A549 (cell line): ENCODE measurements at regions not wholly inside any gene's neighbourhood (a gene's known extent, or its start where the extent isn't known, plus 50 kb on each side); places are given as distances from the start of the nearest gene placed in this dataset.

Source experiments
- ATAC-seq, 2 experiments: fragments of 200-7000 bp in 1 of 2; fragments of >200 bp in 1 of 2; cut with Nextera tagmentation in 1 of 2; cut with Tn5 transposase in 1 of 2; 3 replicates each; pipeline versions ENCODE4 v1.8.0 to v1.9.1; 2018 to 2020; ENCODE audit warnings: mild to moderate bottlenecking in 1 of 2, moderate library complexity in 1 of 2
- CTCF ChIA-PET: fragments of 300-600 bp; sonication (Branson Sonifier 250); formaldehyde crosslinking; extraction: SDS; loops from one replicate; lab custom pipeline; 2021; ENCODE audit warnings: antibody characterized with exemption, inconsistent platforms; lab: Yijun Ruan, JAX
- POLR2A ChIA-PET: fragments of 350-600 bp; formaldehyde crosslinking; extraction: SDS; loops from one replicate; lab custom pipeline; 2021; ENCODE audit warnings: antibody characterized with exemption, inconsistent platforms; lab: Yijun Ruan, JAX
- DNase-seq, 2 experiments: peaks; one replicate each; pipeline versions ENCODE4 v3.0.0 to v3.0.0-alpha.2; 2011 to 2016; ENCODE audit warnings: low read depth in 1 of 2, low spot score in 1 of 2
- FAIRE-seq: peaks from 2 replicates; lab custom pipeline; 2011; peaks lifted over from hg19 to GRCh38; lab: Jason Lieb, UNC
- H3K27ac ChIP-seq, 2 experiments: fragments of >200 bp; sonication (Bioruptor Twin); formaldehyde crosslinking; 3 replicates each; pipeline ENCODE4 v1.5.1; 2016 to 2017
- H3K4me1 ChIP-seq: fragments of >200 bp; sonication (Bioruptor Twin); formaldehyde crosslinking; 3 replicates; pipeline ENCODE4 v1.6.1; 2016
- H3K4me2 ChIP-seq: fragments of >200 bp; sonication (Bioruptor Twin); formaldehyde crosslinking; 3 replicates; pipeline ENCODE4 v1.6.1; 2016
- H3K4me3 ChIP-seq: fragments of >200 bp; sonication (Bioruptor Twin); formaldehyde crosslinking; 3 replicates; pipeline ENCODE4 v1.5.1; 2016
- H3K9me3 ChIP-seq: fragments of >200 bp; sonication (Bioruptor Twin); formaldehyde crosslinking; 3 replicates; pipeline ENCODE4 v1.6.1; 2016
- CBX2 ChIP-seq: fragments of 200-600 bp; sonication (generic); IDR thresholded peaks from 2 replicates; pipeline ENCODE4 v1.6.1; 2016; ENCODE audit warnings: low read depth, mild to moderate bottlenecking, borderline replicate concordance
- CHD2 ChIP-seq: fragments of 150-350 bp; IDR thresholded peaks from 2 replicates; pipeline ENCODE4 v1.6.1; 2014; ENCODE audit warnings: low read length; ENCODE audit not compliant: partially characterized antibody
- EHF ChIP-seq: fragments of 250-450 bp; sonication (Bioruptor Pico); IDR thresholded peaks from 2 replicates; pipeline ENCODE4 v1.5.0; 2020; ENCODE audit warnings: mild to moderate bottlenecking
- FOSB ChIP-seq: fragments of 250-450 bp; sonication (Bioruptor Pico); IDR thresholded peaks from 2 replicates; pipeline ENCODE4 v1.5.0; 2020; ENCODE audit warnings: mild to moderate bottlenecking, moderate library complexity
- FOSL2 ChIP-seq, 2 experiments: fragments of 450-650 bp in 1 of 2; fragments of >200 bp in 1 of 2; sonication (Bioruptor Twin) in 1 of 2; formaldehyde crosslinking; IDR thresholded peaks; 2 replicates each; pipeline versions ENCODE4 v1.5.0 to v1.6.1; 2016 to 2020; ENCODE audit warnings: mild to moderate bottlenecking in 1 of 2, moderate library complexity in 1 of 2
- FOXS1 ChIP-seq: fragments of 250-450 bp; sonication (Bioruptor Pico); IDR thresholded peaks from 2 replicates; pipeline ENCODE4 v1.5.0; 2020; ENCODE audit warnings: mild to moderate bottlenecking, moderate library complexity
- HEYL ChIP-seq: fragments of 250-450 bp; sonication (Bioruptor Pico); IDR thresholded peaks from 2 replicates; pipeline ENCODE4 v1.8.0; 2021; ENCODE audit warnings: mild to moderate bottlenecking, moderate library complexity
- JUN ChIP-seq, 2 experiments: fragments of >200 bp; sonication (Bioruptor Twin); formaldehyde crosslinking; IDR thresholded peaks; 2 replicates in 1 of 2; 3 replicates in 1 of 2; pipeline ENCODE4 v1.6.1; 2016 to 2017
- KDM1A ChIP-seq: fragments of 200-600 bp; sonication (generic); IDR thresholded peaks from 2 replicates; pipeline ENCODE4 v1.6.1; 2016; ENCODE audit warnings: low read depth, mild to moderate bottlenecking
- KDM5A ChIP-seq: fragments of 200-600 bp; sonication (generic); IDR thresholded peaks from 2 replicates; pipeline ENCODE4 v1.6.1; 2016; ENCODE audit warnings: antibody characterized with exemption, mild to moderate bottlenecking
- MYC ChIP-seq: IDR thresholded peaks from 2 replicates; pipeline ENCODE4 v1.6.1; 2012; ENCODE audit warnings: mild to moderate bottlenecking, inconsistent platforms, low read length, improper control_type of control experiment, borderline replicate concordance
- NPAS2 ChIP-seq: fragments of 250-450 bp; sonication (Bioruptor Pico); IDR thresholded peaks from 2 replicates; pipeline ENCODE4 v1.8.0; 2022; ENCODE audit warnings: mild to moderate bottlenecking, moderate library complexity, borderline replicate concordance
- NR3C1 ChIP-seq: fragments of >200 bp; sonication (Bioruptor Twin); formaldehyde crosslinking; IDR thresholded peaks from 3 replicates; pipeline ENCODE4 v1.6.1; 2017
- RAD21 ChIP-seq, 2 experiments: fragments of >200 bp in 1 of 2; sonication (Bioruptor Twin) in 1 of 2; formaldehyde crosslinking in 1 of 2; IDR thresholded peaks in 1 of 2; conservative IDR thresholded peaks in 1 of 2; 2 replicates in 1 of 2; 3 replicates in 1 of 2; pipeline ENCODE4 v1.6.1; 2012 to 2018; ENCODE audit warnings: inconsistent platforms in 1 of 2
- SMC3 ChIP-seq: fragments of >200 bp; sonication (Bioruptor Twin); formaldehyde crosslinking; IDR thresholded peaks from 3 replicates; pipeline ENCODE4 v1.6.1; 2018; ENCODE audit warnings: inconsistent platforms
- SREBF2 ChIP-seq: fragments of 450-650 bp; IDR thresholded peaks from 2 replicates; pipeline ENCODE4 v1.6.1; 2014; ENCODE audit warnings: mild to moderate bottlenecking, moderate library complexity
- TFCP2L1 ChIP-seq: fragments of 250-450 bp; sonication (Bioruptor Pico); IDR thresholded peaks from 2 replicates; pipeline ENCODE4 v1.5.0; 2021; ENCODE audit warnings: mild to moderate bottlenecking
- TP53 ChIP-seq: fragments of 250-450 bp; sonication (Bioruptor Pico); IDR thresholded peaks from 2 replicates; pipeline ENCODE4 v1.5.0; 2021; ENCODE audit warnings: mild to moderate bottlenecking, moderate library complexity
- ZC3H11A ChIP-seq: fragments of 450-650 bp; IDR thresholded peaks from 2 replicates; pipeline ENCODE4 v1.6.1; 2014; ENCODE audit warnings: antibody characterized with exemption, mild to moderate bottlenecking
- ZFP36 ChIP-seq: fragments of 450-650 bp; IDR thresholded peaks from 2 replicates; pipeline ENCODE4 v1.6.1; 2014; ENCODE audit warnings: borderline replicate concordance; ENCODE audit not compliant: partially characterized antibody
- WGBS: methylation state at CpG from one replicate; pipeline ENCODE4 v1.1.6; 2017; ENCODE audit errors: missing lambda C conversion rate; 5-methylcytosine and 5-hydroxymethylcytosine counted together
- TF ChIP-seq, protein P1 (sequence below): fragments of >200 bp; sonication (Bioruptor Twin); formaldehyde crosslinking; IDR thresholded peaks from 3 replicates; pipeline ENCODE4 v1.5.1; 2016
- TF ChIP-seq, protein P2 (sequence below): fragments of 200-600 bp; sonication (generic); IDR thresholded peaks from 2 replicates; pipeline ENCODE4 v1.6.1; 2016; ENCODE audit warnings: antibody characterized with exemption, mild to moderate bottlenecking, moderate library complexity
- TF ChIP-seq, protein P3 (sequence below): fragments of 150-350 bp; IDR thresholded peaks from 2 replicates; pipeline ENCODE4 v1.6.1; 2014; ENCODE audit warnings: low read depth, mild to moderate bottlenecking, low read length
- TF ChIP-seq, protein P4 (sequence below): fragments of 250-450 bp; sonication (Bioruptor Pico); IDR thresholded peaks from 2 replicates; pipeline ENCODE4 v1.5.0; 2020; ENCODE audit warnings: low read depth, mild to moderate bottlenecking, moderate library complexity
- TF ChIP-seq, protein P5 (sequence below): IDR thresholded peaks from 2 replicates; pipeline ENCODE4 v1.6.1; 2012; ENCODE audit warnings: low read depth, borderline replicate concordance

DNA sequence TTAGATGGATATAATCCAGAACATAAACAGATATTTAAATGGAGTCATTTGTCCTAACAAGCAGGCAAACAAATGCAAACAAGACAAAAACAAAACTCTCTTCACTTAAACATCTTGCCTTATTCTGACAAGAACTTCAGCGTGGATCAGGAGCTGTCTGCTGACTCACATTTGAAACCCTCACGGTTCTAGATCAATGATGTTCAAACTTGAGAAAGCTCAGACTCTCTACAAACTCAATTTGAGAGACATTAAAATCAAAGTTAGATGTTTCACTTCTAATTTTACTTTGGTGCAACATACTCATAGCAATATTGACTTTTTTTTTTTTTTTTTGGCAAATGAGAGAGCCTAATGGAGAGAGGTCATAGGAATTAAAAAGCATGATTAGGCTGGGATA is 362.8 kb upstream of the SLC14A2 start:
- no peak for ATAC-seq
- Histone ChIP-seq H3K4me3 (no peak overlapping the region), H3K9me3 (no peaks in the 10 kb centered on the region), H3K4me1 (no peaks in the 10 kb centered on the region), H3K4me2 (no peak overlapping the region), H3K27ac (no peak overlapping the region)
- WGBS: 13% methylated on average over 2 of the region's 2 CpGs
- FAIRE-seq: no peak
- POLR2A ChIA-PET: no interaction called here
- CTCF ChIA-PET: interaction anchor here (0.9 kb wide), 1 partner anchor 18 kb away, joined by 3 read pairs; no protein-coding TSS in a partner anchor
- TF ChIP-seq SMC3 (no peak), TP53 (no peak), CHD2 (no peak), TFCP2L1 (CRISPR knock-in tag) (no peak), KDM5A (no peak), FOSL2 (IDR thresholded peaks at IDR 0.05) (no peak), FOSL2 (CRISPR knock-in tag; IDR thresholded peaks at IDR 0.05) (no peak), EHF (no peak)
- DNase-seq: no peak

DNA sequence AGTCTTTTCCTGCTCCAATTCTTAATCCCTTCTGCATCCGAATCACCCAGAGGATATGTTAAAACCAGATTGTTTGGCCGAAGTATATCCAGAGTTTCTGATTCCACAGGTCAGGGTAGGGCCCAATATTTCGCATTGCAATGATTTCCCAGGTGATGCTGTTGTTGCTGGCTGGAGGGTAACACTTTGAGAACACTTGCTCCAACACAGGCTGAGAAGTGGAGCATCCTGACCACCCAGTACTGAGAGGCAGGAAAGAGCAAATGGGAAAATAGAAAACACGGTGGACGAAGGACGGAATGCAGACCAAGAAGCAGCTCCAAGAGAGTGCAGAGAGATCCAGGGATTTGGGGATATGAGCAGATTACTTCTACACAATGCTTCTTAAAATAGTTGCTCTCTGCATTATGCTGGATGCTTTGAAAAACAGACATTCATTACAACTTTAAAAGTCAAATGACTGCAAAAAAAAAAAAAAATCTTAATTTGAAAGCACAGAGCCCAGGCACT is 362.2 kb upstream of the SLC14A2 start:
- CTCF ChIA-PET: interaction anchor here (0.9 kb wide), 1 partner anchor 19 kb away, joined by 3 read pairs; no protein-coding TSS in a partner anchor
- ATAC-seq (no peak), FAIRE-seq (no peak), DNase-seq (no peak)
- Histone ChIP-seq H3K4me1 (no peaks in the 10 kb centered on the region), H3K4me3 (no peak overlapping the region), H3K27ac (no peak overlapping the region), H3K9me3 (no peaks in the 10 kb centered on the region)
- POLR2A ChIA-PET: no interaction called here
- TF ChIP-seq ZFP36 (no peak), NPAS2 (CRISPR knock-in tag) (no peak), MYC (no peak), CBX2 (no peak), NR3C1 (no peak), KDM1A (no peak), SREBF2 (no peak), FOSB (no peak), FOXS1 (no peak), RAD21 (conservative IDR thresholded peaks at IDR 0.05 in 1 of 2, IDR thresholded peaks at IDR 0.05 in 1 of 2) (no peak), JUN (IDR thresholded peaks at IDR 0.05) (no peak), ZC3H11A (no peak), HEYL (CRISPR knock-in tag) (no peak)
- TF ChIP-seq, protein P1, sequence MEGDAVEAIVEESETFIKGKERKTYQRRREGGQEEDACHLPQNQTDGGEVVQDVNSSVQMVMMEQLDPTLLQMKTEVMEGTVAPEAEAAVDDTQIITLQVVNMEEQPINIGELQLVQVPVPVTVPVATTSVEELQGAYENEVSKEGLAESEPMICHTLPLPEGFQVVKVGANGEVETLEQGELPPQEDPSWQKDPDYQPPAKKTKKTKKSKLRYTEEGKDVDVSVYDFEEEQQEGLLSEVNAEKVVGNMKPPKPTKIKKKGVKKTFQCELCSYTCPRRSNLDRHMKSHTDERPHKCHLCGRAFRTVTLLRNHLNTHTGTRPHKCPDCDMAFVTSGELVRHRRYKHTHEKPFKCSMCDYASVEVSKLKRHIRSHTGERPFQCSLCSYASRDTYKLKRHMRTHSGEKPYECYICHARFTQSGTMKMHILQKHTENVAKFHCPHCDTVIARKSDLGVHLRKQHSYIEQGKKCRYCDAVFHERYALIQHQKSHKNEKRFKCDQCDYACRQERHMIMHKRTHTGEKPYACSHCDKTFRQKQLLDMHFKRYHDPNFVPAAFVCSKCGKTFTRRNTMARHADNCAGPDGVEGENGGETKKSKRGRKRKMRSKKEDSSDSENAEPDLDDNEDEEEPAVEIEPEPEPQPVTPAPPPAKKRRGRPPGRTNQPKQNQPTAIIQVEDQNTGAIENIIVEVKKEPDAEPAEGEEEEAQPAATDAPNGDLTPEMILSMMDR: no peak
- TF ChIP-seq, protein P2, sequence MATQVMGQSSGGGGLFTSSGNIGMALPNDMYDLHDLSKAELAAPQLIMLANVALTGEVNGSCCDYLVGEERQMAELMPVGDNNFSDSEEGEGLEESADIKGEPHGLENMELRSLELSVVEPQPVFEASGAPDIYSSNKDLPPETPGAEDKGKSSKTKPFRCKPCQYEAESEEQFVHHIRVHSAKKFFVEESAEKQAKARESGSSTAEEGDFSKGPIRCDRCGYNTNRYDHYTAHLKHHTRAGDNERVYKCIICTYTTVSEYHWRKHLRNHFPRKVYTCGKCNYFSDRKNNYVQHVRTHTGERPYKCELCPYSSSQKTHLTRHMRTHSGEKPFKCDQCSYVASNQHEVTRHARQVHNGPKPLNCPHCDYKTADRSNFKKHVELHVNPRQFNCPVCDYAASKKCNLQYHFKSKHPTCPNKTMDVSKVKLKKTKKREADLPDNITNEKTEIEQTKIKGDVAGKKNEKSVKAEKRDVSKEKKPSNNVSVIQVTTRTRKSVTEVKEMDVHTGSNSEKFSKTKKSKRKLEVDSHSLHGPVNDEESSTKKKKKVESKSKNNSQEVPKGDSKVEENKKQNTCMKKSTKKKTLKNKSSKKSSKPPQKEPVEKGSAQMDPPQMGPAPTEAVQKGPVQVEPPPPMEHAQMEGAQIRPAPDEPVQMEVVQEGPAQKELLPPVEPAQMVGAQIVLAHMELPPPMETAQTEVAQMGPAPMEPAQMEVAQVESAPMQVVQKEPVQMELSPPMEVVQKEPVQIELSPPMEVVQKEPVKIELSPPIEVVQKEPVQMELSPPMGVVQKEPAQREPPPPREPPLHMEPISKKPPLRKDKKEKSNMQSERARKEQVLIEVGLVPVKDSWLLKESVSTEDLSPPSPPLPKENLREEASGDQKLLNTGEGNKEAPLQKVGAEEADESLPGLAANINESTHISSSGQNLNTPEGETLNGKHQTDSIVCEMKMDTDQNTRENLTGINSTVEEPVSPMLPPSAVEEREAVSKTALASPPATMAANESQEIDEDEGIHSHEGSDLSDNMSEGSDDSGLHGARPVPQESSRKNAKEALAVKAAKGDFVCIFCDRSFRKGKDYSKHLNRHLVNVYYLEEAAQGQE: no peak
- TF ChIP-seq, protein P3, sequence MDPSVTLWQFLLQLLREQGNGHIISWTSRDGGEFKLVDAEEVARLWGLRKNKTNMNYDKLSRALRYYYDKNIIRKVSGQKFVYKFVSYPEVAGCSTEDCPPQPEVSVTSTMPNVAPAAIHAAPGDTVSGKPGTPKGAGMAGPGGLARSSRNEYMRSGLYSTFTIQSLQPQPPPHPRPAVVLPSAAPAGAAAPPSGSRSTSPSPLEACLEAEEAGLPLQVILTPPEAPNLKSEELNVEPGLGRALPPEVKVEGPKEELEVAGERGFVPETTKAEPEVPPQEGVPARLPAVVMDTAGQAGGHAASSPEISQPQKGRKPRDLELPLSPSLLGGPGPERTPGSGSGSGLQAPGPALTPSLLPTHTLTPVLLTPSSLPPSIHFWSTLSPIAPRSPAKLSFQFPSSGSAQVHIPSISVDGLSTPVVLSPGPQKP: no peak
- TF ChIP-seq, protein P4, sequence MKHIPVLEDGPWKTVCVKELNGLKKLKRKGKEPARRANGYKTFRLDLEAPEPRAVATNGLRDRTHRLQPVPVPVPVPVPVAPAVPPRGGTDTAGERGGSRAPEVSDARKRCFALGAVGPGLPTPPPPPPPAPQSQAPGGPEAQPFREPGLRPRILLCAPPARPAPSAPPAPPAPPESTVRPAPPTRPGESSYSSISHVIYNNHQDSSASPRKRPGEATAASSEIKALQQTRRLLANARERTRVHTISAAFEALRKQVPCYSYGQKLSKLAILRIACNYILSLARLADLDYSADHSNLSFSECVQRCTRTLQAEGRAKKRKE (CRISPR knock-in tag): no peak
- TF ChIP-seq, protein P5, sequence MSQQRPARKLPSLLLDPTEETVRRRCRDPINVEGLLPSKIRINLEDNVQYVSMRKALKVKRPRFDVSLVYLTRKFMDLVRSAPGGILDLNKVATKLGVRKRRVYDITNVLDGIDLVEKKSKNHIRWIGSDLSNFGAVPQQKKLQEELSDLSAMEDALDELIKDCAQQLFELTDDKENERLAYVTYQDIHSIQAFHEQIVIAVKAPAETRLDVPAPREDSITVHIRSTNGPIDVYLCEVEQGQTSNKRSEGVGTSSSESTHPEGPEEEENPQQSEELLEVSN: no peak
- TF ChIP-seq, all 56 proteins: peak for 0
- 31% methylated on average over 6 of the region's 6 CpGs for WGBS
- H3K4me2 ChIP-seq: no peak overlapping the region
